ENCODE measurements at regions not wholly inside any gene's neighbourhood (a gene's known extent, or its start where the extent isn't known, plus 50 kb on each side); places are given as distances from the start of the nearest gene placed in this dataset.
"Not testable (repeated sequence)": the region's sequence is repeated elsewhere in the genome, so short reads cannot be mapped to it uniquely, and the experiment has no call there.

DNA sequence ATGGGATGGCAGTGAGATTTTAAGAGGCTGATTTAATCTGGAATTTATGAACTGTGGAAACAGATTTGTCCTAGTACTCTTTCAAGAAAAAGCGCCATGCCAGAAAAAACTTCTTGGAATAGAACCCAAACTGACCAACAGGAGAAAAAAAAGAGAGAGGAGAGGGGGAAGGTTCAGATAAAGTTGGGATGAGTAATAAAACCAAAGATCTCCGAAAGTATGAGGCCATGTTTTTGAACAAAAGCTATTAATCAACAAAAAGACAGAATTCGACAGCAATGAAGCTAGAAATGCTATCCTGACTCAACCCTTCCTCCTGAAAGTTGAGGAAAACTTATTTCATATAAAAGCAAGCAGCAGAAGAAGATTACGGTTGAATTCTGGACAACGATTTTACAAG lies 135.5 kb downstream of the CEMIP2 start:
- no peak for DNase-seq

DNA sequence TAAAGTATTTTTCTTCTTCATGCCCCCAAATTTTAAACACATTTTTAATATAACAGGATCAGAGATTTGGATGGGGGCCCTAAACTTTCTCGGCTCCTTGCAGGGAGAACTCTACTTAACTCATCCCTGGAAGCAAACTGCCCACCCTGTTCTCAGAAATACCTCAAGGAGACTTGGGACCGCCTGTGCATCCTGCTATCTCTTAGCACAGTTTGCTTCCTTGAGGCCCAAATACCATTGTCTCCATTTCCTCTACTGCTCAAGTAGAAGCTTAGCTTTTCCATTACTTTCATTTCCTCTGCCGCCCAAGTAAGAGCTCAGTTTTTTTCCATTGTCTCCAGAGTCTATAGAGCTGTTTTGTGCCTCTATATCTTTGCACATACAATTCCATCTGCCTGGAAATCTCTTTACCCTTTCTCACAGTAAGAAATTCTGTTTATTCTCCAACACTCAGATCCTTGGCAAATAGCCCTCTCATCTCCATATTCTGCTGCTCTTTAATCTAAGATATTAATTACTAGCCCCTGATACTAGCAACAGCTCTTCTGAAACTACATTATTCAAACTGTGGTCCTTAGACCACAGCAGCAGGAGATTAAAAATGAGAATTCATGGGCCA lies 137.8 kb downstream of the CEMIP2 start:
- no peak for DNase-seq

DNA sequence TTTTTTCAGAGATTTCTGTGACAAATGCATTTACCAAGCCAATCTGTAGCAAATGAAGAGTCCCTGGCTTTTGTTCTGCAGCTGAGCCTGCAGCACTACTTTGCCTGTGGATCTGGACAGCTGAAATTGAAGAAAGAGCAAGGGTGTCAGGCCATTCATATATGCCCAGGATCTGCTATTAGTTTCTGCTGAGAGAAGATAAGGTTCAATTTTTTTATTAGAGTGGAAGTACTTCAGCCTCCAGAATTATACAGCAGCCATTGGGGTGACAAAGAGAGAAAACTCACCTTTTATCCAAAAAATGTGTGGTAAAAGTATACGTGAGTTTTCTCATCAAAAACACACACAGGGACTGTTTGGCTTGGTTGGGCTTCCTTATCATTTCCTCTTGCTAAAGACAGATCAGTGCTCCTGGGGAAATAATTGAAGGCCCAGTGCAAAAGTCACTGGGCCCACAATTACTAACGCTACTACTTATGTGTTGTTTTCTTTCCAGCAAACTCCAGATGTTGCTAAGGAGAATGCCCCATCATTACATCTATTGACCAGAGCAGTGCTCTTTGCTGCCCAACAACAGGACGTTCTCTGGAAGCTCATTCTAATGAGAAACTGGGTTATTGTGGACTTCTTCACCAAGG lies 138.6 kb downstream of the CEMIP2 start:
- no peak for DNase-seq

DNA sequence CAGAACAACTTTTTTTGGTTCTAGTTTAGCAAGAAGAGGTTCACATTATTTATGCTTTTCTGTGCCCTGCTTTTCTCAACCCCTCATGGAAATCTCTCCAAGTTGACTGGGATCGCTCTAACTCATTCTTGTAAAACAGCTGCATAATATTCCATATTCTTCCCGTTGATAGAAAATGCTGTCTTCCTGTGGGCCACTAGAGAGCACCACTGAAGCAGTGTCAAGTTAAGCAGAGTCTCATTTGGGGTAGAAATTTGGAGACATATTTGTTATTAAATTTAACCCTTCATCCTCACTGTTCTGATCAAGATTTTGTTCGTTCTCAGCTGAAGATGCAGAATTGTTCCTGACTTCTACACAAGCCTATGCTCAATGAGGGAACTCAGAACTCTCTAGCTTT lies 140.1 kb downstream of the CEMIP2 start:
- no peak for DNase-seq

DNA sequence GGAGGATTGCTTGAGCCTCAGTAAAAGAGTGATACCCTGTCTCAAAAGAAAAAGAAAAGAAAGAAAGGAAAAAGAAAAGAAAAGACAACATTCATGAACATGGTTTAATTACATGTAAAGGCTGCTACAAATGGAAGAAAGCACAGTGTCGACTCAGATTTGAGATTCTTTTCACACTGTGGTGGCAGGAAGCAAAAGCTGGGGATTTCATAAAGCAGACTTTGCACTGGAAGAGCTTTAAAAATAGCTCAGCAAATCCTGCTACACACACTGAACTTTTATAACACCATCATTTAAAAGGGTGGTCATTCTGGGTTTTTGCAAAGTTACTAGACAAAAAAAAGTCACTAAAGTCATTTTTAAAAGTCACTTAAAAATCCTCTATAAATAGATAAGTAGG lies 140.8 kb downstream of the CEMIP2 start:
- no peak for DNase-seq

DNA sequence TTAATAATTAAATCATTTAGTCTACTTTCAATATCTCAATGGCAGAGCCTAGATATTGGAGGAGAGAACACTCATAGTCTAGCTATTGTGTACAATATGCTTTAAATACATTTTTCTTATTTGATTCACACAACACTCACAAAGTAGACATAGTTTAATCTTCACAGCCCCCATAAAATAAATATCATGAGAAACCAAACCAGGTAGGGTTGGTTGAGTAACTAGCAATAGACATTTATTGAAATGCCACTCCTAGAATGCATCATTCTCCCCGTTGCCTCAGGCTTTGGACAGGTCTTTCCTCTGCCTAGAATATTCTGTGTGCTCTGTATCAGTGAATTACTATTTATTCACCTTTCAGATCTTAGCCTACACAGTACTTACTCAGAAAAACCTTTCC lies 141.9 kb downstream of the CEMIP2 start:
- no peak for DNase-seq

DNA sequence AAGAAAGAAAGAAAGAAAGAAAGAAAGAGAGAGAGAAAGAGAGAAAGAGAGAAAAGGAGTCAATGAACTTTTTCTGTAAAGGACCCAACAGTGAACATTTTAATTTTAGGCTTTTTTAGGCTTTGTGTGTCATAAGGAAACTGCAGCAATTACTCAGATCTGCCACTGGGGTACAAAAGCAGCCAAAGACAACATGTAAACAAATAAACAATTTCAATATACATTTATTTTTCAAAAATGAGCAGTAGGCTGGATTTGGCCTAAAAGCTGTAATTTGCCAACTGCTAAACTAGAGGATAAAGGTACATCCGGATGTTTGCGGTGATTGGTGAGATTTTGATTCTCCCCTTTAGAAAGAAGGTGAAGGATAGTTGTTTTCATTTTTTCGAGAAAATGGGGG lies 143.6 kb downstream of the CEMIP2 start:
- no peak for DNase-seq

DNA sequence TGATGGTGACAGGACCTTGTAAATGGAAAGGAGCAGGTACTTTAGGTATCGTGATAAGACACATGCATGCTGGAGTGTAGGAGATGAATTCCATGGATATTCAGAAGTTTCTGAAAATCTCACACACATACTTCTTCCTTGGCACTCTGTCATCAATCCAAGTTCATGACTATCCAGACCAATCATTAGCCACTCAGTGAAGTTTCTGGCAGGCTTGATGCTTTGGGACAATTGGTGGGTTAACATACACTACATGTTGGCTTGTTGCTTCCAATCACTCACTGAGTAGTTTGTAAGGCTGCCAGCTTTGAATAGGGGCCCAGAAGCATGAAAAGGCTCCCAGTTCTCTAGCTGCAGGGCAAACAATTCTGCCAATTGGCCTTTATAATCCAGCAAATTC lies 147.6 kb downstream of the CEMIP2 start:
- DNase-seq = no peak

DNA sequence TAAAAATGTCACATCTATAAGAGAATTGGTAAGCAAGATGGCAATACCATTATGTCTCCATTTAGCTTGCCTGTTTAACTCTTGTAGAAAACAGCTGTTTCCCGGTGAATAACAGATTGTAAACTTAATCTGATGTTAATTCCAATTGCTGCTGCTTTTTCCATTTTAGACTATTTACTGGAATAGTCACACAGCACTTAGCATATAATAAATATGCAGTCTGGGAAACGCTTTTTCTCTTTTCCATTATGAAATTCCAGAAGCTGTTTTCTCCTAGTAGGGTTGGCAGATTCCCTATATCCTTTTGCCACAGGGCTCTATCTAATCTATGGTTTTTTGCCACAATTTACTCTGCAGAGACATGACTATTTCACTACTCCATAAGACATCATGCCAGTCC lies 148.0 kb downstream of the CEMIP2 start:
- no peak for DNase-seq

DNA sequence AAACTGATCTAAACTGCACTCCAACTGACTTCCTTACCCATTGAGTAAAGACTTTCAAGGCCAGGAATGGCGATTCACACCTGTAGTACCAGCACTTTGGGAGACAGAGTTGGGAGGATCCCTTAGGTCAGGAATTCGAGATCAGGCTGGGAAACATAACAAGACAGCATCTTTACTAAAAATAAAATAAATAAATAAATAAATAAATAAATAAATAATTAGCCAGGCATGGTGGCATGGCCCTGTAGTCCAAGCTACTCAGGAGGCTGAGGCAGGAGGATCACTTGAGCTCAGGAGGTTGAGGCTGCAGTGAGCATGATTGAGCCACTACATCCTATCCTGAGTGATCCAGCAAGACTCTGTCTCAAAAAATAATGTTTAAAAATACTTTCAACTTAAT lies 148.4 kb downstream of the CEMIP2 start:
- no peak for DNase-seq

DNA sequence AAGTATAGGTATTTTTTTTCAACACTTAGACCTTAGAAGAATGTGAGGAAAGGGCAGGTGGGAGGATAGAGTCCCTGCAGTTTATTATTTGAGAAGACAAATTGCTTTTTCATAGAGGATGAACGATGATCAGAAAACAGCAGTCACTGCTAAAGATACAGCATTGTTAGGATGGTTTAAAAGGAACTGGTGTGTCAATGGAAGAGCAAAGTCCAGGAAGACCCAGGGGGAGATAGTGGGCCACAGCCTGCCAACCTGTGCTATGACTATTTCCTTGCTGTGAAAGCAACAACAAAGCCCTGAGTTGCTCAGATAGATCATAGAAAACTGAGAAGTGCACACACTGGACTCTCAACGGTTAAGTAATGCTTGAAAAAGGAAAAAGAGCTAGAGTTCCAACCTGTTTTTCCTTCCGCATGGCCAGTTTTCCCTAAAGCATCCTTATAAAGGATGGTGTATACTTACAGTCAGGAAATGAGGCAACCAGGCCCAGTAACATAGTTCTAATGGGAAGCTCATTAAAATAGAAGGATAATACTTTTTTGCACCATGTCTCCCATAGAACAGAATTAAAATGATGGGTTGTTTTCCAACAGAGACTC lies 153.8 kb downstream of the CEMIP2 start:
- DNase-seq = no peak

DNA sequence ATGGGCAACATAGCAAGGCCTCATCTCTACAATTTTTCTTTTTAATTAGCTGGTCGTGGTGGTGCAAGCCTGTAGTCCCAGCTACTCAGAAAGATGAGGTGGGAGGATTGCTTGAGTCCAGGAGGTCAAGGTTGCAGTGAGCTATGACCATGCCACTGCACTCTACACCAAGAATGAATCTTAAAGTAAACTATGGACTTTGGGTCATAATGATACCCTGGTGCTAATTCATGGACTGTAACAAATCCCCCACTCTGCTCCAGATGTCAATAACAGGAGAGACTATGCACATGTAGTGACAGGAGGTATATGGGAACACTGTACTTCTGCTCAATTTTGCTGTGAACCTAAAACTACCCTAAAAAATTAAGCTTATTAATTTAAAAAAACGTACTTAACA lies 155.4 kb downstream of the CEMIP2 start:
- no peak for DNase-seq

DNA sequence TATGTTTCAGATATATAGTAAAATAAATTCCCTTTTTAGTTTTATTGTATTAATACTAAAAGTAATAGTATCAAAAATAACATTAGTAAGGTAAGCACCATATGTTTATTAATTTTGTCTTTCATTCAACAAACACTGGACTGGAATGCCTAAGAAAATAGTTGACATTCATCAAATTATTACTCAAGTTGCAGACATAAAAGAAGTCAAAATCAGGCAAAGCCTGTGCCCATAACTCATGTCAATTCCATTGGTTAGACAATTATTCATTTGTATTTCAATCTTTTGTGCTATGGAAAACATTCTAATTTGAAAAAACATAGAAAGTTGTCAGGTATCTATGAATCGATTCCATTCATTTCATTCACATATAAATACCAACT lies 158.9 kb downstream of the CEMIP2 start:
- no peak for DNase-seq

DNA sequence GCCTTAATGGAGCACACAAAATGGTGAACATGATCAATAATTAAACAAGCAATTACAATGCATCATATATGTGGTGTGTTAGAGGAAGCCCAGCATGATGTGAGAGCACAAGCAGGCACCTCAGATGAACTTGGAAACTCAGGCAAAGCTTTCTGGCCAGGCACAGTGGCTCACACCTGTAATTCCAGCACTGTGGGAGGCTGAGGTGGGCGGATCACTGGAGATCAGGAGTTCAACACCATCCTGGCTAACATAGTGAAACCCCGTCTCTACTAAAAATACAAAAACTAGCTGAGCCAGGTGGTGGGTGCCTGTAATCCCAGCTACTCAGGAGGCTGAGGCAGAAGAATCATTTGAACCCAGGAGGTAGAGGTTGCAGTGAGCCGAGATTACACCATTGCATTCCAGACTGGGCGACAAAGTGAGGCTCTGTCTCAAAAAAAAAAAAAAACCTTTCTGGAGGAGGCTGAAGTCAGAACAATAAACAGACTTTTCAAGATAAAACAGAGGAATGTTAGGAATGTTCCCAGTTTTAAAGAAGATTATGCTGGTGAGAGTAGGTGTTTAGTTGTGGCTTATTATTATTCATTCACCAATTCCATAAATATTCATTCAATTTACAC lies 159.4 kb downstream of the CEMIP2 start:
- no peak for DNase-seq

DNA sequence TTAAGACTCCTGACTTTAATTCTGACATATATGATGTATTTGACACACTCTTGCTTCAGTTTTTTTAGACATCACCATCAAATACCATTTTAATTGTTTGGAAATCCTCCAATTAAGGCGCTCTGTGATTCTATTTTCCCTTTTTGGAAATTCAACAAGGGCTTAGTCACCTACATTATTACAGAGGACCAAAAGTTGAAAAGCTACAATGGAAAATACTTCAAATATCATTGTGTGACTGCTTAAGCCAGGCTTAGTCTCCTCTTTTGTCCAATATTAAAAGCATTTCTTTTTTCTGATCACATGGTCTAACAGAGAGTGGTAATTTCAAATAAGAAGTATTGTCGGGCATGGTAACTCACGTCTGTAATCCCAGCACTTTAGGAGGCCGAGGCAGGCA lies 160.3 kb downstream of the CEMIP2 start:
- no peak for DNase-seq

DNA sequence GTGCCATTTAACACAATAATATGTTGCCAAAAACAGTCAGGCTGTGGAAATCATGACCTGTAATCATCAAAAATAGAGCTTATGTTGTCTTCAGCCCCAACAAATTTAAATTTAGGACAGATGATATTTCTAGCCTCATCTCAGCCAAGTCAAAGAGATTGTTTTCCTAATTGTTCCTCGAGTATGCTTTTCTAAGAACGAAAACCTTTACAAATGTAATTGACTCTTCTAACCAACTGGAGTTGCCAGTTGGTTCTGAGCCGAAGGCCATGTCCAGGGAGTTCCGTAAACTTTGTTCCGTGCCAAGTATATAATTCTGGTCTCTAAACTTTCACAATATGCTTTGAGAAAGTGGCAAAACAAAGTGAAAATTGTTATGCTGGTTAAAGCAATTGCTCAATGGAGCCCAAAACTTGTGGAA lies 160.8 kb downstream of the CEMIP2 start:
- no peak for DNase-seq

DNA sequence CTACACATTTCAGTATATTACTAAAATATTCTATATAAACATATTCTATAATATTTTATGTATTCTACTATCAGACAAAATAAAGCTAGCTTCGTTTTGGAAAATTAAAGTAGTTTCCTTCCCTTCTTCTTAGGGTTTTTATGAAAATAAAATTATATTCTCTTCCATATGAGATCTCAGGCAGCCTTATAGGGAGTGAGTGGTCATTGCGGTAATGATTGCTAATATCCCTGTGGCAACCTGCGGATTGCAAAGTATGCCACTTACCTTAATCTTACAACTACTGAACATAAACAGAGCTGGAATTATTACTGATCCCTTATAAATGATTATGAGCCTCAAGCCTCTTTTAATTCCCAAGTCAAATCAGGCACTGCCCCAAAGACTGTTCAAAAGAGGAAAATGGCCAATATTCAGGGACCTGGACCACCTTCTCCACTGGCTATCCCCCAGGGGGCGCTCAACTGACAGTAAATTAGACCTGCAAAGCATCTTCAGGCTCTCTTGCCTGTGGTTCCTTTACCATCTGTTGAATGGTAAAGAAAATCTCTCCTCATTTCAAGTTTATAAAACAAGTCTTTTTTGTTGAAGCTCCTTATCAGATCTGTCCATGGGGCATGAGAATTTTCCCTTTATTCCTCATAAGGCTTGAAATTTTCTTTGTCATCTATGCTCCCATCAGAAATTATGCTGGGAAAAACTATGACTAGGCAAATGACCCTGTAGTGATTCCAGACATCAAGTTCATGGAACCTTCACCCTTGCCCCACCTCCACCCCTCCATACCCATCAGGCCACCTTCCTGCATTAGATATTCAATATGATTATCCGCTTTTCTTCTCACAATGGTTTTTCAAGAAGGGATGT lies 163.9 kb downstream of the CEMIP2 start:
- peak; percentile 79 for DNase-seq

DNA sequence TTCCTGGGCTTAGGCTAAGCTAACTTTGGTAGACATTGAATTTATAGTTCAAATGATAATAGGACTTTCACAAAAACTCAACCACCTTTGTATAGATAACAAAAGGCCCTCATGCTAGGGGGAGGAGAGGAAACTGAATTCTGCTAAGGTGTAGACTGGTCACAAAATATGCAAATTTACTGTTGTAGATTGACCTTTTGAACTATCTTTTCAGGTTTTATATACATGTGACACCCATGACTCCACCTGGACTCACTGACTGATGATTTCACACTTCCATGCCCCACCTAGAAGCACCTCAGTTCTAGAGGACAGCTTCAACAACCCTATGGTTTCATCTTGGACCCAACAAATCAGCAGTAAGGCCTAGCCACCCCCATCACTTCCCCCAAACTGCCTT lies 165.7 kb downstream of the CEMIP2 start:
- DNase-seq = no peak

DNA sequence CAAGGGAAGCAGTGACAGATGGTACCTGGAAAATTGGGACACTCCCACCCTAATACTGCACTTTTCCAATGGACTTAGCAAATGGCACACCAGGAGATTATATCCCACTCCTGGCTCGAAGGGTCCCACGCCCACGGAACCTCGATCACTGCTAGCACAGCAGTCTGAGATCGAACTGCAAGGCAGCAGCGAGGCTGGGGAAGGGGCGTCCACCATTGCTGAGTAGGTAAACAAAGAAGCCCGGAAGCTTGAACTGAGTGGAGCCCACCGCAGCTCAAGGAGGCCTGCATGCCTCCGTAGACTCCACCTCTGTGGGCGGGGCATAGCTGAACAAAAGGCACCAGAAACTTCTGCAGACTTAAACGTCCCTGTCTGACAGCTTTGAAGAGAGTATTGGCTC lies 172.6 kb downstream of the CEMIP2 start:
- not testable (repeated sequence) for DNase-seq

DNA sequence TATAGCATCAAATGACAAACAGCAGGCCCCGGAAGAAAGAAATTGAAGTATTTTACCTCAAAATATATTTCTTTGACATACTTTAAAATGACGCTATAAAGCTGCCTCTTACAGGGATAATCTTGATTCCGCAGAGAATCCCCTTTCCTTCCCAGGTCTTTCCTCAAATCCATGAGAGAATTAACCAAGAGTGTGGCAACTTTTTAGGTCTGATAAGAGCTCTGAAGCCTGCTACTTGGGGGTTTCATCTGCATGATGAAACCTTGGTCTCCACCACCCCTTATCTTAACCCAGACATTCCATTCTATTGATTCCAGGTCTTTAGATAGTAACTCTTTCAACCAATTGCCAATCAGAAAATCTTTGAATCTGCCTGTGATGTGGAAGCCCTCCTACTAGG lies 173.8 kb downstream of the CEMIP2 start:
- no peak for DNase-seq

DNA sequence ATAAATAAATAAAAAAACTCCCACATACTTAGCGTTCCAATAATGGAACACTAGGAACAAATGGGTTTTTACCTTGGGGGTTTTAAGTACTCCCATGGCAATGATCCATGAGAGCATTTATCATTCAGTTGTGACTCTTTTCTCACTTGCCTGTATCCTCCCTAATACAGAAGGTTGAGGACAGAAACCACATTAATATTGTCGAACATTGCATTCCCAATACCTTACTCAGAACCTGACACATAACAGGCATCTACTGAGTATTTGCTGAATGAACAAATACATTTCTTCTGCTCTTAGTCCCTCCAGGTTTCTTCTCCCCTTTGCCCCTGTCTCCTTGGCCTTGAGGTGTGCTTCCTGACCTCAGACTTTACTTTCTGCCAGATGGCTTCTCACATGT lies 175.9 kb downstream of the CEMIP2 start:
- DNase-seq = no peak

DNA sequence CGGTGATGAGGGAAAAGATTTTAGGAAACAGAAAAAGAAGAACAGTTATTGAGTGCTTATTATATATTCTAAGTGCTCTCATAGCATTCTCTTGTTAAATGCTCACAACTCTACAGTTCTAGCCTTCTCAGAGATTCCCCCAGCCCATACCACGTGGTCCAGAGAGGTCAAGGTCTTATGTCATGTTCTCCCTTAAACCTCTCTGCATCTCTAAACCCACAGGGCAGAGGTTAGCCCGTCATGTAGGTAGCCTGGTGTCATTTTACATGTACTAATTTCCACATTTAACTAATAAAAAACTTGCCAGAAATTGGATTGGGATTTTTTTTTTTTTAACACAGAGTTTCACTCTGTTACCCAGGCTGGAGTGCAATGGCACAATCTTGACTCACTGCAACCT lies 178.0 kb downstream of the CEMIP2 start:
- no peak for DNase-seq

DNA sequence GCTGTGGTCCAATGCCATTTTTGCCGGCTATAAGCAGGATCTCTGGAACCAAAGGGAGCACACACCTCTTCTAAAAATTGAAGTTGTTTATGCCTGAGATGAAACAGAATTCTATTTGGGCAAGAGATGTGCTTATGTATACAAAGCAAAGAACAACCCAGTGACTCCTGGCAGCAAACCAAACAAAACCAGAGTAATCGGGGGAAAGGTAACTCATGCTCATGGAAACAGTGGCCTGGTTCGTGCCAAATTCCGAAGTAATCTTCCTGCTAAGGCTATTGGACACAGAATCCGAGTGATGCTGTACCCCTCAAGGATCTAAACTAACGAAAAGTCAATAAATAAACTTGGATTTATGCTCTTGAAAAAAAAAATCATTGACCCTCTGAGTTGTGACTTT lies 178.7 kb downstream of the CEMIP2 start:
- DNase-seq = no peak
